HG02571 (cell line): ENCODE measurements at regions not wholly inside any gene's neighbourhood (a gene's known extent, or its start where the extent isn't known, plus 50 kb on each side); places are given as distances from the start of the nearest gene placed in this dataset.
"Not testable (repeated sequence)": the region's sequence is repeated elsewhere in the genome, so short reads cannot be mapped to it uniquely, and the experiment has no call there.

Source experiments
- ATAC-seq: cut with Tn5 transposase; IDR thresholded peaks from one replicate; pipeline ENCODE4 v1.9.1; 2021; ENCODE audit warnings: mild to moderate bottlenecking, moderate library complexity; ENCODE audit not compliant: unreplicated experiment

- ATAC-seq, result no peak
Observed at GRCh38 chr3:17915341-17915740, 172.9 kb upstream of the TBC1D5 start.

GRCh38 chr3:17913359-17913758, 170.9 kb upstream of the TBC1D5 start:
- no peak for ATAC-seq

GRCh38 chr3:17911986-17912760, 169.7 kb upstream of the TBC1D5 start:
- no peak for ATAC-seq

GRCh38 chr3:17910922-17911321, 168.5 kb upstream of the TBC1D5 start:
- ATAC-seq, result no peak

- ATAC-seq, result no peak
Observed at GRCh38 chr3:17909714-17910113, 167.3 kb upstream of the TBC1D5 start.

- ATAC-seq, result no peak
Observed at GRCh38 chr3:17908399-17909191, 166.2 kb upstream of the TBC1D5 start.

GRCh38 chr3:17905996-17906395, 163.6 kb upstream of the TBC1D5 start:
- ATAC-seq, result no peak

GRCh38 chr3:17901893-17902292, 159.5 kb upstream of the TBC1D5 start:
- no peak for ATAC-seq

GRCh38 chr3:17894434-17895060, 152.1 kb upstream of the TBC1D5 start:
- ATAC-seq, result no peak

- ATAC-seq, result no peak
Observed at GRCh38 chr3:17891139-17891856, 148.9 kb upstream of the TBC1D5 start.

- no peak for ATAC-seq
Observed at GRCh38 chr3:17885986-17886385, 143.6 kb upstream of the TBC1D5 start.

GRCh38 chr3:17882981-17883380, 140.6 kb upstream of the TBC1D5 start:
- ATAC-seq, result no peak

- ATAC-seq, result no peak
Observed at GRCh38 chr3:17877299-17877698, 134.9 kb upstream of the TBC1D5 start.

GRCh38 chr3:17874636-17875035, 132.2 kb upstream of the TBC1D5 start:
- no peak for ATAC-seq

GRCh38 chr3:17872457-17872856, 130.0 kb upstream of the TBC1D5 start:
- no peak for ATAC-seq

GRCh38 chr3:17865631-17866030, 123.2 kb upstream of the TBC1D5 start:
- ATAC-seq, result no peak

- ATAC-seq, result no peak
Observed at GRCh38 chr3:17861476-17861875, 119.0 kb upstream of the TBC1D5 start.

- ATAC-seq, result not testable (repeated sequence)
Observed at GRCh38 chr3:17860840-17861471, 118.5 kb upstream of the TBC1D5 start.

- ATAC-seq, result peak; percentile 50
Observed at GRCh38 chr3:17852217-17852616, 109.8 kb upstream of the TBC1D5 start.

GRCh38 chr3:17850448-17850847, 108.0 kb upstream of the TBC1D5 start:
- no peak for ATAC-seq

GRCh38 chr3:17848102-17848501, 105.7 kb upstream of the TBC1D5 start:
- no peak for ATAC-seq
